Kasumi-1 (cell line): ENCODE measurements at regions not wholly inside any gene's neighbourhood (a gene's known extent, or its start where the extent isn't known, plus 50 kb on each side); places are given as distances from the start of the nearest gene placed in this dataset.
A peak's percentile ranks its signal among the peaks of the same experiment; 100 is the strongest.

Experiments used
- DNase-seq, 2 experiments: peaks; one replicate each; lab custom pipeline; 2025; lab: John Stamatoyannopoulos, UW

DNA sequence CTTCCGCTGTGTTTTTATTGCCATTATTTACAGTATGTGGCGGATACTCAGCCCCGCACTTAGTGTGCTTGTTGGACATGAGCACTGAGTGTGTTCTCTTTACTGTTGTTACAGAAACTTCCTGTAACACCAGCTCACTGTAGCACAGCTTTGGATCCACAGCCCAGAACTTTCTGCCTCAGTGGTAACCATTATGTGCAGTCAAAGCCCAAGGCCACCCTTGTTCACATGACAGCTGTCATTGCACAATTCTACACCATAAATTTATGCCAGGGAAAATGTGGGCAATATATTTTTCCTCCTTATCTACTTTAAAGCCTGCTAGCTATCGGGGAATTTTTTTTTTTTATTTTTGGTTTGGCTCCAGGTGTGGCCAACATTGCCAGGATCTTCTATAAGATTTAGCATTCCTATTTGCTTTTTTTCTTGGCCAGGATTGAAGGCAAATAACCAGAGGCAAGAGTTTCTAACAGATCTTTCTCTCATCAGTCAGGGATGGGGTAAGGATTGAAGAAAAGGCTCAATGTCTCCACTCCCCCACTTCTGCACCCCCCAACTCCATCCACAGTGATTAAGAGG lies 176.0 kb upstream of the PELI2 start:
- DNase-seq, result no peak

DNA sequence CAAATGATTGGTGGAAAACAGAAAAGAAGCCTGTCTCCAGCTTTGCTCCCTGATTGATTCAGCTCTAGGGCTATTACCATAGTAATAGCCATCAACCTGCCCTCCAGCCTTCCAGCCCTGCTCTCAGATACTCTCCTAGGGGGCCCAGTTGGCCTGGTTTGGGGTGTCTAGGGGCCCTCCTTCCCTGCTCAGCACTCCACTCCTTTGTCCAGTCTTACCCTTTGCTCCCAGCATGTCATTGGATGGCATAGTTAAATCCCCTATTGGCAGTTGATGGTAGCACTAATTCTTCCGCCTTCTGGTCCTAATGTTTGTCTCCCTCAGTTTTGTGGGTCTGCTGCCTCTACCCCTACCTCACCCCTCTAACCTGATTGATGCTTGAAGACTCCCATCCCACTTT lies 175.4 kb upstream of the PELI2 start:
- no peak for DNase-seq

DNA sequence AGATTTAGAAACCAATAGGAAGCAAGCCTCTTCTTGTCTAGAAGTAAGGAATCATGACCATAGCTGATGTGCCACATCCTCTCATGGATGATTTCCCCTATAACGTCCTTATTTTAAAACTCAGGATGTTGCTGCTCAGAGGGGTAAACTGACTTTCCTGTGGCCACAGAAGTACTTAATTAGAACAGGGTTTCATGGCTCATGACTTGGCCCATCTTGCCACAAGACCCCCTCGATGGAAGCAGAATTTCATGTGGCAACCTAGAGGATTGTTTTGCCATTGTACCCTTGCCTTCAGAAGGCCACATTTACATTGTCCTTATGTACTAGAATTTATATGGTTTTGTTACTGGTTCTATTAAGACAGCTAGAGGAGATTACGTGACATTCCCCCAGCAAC lies 173.5 kb upstream of the PELI2 start:
- DNase-seq, result no peak

DNA sequence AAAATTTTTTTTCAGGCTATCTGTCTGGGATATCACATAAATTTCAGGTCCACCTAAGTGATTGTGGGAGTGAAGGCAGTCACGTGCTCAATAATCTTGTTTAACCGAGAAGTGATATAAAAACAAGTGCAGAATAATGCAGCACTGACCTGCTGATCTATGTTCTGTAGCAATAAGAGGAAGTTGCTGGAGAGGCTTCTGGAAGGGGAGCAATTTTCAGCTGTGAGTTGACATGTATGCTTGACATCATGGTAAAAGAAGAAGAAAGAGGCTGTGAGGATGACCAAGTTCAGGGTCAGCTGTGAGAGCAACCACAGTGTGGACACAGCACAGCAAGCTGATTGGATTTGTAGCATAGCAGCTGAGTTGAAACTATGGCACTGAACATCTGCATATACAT lies 172.0 kb upstream of the PELI2 start:
- DNase-seq, result peak; percentile 4 to 5

DNA sequence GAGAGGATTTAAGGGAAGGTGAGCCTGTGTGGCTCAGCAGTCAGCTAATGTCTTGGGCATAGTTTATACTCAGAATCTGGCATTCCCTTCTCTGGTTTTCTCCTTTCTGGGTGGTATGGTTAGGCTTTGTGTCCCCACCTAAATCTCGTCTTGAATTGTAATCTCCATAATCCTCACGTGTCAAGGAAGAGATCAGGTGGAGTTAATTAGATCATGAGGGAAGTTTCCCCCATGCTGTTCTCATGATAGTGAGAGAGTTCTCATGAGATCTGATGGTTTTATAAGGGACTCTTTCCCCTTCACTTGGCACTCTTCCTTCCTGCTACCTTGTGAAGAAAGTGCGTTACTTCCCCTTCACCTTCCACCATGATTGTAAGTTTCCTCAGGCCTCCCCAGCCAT lies 169.8 kb upstream of the PELI2 start:
- DNase-seq, result no peak

DNA sequence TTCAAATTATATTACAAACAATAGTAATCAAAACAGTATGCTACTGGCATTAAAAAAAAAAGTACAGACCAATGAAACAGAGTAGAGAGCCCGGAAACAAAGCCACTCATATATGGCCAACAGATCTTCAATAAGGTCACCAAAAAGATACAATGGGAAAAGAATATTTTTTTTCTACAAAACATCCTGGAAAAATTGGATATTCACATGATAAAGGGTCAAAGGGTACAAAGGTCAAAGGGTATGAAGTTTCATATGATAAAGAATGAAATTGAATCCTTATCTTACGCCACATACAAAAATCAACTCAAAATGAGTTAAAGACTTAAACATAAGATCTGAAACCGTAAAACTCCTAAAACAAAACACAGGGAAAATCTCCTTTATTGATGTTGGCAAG lies 168.5 kb upstream of the PELI2 start:
- no peak for DNase-seq

DNA sequence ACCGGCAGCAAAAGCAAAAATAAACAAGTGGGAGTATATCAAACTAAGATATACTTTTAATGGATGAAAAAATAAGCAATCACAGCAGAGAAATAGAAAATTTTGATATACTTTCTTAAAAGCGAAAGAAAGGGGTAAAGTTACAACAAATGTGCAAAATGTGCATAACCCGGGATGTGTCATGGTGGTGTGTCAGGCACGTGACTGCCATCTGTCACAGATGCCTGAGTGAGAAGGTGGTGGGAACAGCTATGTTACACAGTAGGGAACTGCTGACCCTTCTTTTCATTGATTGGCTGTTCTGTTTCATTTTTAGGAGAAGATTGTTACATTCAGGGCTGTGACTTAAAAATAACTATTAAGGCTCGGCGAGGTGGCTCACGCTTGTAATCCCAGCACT lies 168.1 kb upstream of the PELI2 start:
- no peak for DNase-seq

DNA sequence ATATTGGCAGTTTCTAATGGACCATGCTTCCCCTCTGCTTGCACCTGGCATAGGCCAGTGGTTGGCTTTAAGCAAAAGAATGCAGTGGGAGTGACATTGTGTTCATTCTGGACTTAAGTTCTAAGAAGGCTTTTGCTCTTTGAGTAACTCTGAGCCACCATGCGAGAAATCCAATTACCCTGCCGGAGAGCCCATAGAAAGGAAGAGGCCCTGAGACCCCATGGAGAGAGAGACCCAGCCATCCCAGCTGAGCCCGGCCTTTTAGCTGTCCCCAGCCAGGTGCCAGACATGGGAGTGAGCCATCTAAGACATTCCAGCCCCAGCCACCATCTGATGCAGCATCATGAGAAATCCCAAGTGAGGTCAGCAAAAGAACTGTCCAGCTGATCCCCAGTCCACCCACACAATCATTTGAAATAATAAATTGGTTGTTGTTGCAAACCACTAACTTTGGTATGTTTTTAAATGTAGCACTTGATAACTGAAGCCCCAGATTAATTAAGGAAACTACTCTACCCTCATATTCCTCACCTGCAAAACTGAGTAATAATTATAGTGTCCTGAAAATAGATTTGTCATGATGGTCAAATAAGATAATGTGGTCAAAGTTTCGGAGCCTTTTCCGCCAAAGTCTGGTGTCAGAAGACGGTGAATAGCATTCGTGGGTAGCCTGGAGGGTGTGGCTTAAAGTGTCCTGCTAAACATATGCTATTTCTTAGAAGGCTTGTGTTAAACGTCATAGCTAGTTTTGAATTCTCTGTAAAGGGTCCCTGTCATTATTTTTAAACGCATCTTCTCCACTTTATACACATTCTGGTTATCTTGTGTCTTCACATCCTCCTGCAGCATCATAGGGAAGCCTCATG lies 166.6 kb upstream of the PELI2 start:
- DNase-seq, result no peak

DNA sequence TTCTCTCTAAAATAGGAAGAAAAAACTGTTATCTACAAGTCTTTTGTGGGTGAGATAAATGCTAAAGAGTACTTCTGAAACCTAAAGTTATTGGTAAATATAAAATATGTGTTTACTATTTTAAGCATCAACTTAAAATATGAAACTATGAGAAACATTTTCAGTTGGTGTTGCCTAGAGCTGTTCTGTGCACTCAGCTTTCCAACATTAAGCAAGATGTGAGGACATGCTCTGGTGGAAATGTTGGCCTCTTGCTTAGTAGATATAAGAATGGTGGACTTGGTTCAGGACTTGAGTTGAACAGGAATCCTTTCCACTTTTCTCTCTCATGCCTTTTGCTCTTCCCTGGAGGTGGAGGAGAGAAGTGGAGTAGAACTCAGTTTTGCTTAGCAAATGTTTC lies 164.1 kb upstream of the PELI2 start:
- DNase-seq, result no peak

DNA sequence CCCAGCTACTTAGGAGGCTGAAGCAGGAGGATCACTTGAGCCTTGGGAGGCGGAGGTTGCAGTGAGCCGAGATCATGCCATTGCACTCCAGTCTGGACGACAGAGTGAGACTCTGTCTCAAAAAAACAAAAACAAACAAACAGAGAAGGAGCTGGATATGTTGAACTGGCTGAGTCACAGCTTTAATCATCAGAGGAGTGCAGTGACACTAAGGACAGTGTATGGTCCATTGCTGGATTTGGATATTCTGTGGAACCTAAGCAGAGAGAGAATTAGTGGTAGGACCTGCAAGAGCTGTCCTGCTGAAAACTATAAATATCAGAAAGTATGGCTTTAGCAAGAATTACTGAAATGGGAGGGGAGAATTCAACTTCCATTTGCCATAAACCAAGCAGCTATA lies 163.0 kb upstream of the PELI2 start:
- DNase-seq, result no peak

DNA sequence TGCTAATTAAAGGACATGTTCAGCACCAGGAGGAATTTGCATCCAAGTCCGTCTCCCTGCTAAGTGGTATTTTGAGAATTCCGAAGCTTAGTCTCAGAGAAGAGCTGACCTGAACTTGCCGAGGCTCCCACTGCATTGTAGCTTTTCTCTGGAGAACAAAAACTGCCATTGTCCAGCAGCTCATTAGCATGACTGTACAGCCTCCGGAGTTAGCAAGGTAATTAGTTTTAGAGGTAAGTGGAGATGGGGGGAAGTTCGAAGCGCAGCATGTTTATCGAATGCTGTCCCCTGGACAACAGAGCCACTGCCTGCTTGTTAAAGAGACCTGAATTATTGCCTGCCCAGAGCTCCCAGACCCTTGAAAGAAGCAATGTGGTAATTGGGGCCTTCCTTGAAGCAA lies 160.3 kb upstream of the PELI2 start:
- no peak for DNase-seq

DNA sequence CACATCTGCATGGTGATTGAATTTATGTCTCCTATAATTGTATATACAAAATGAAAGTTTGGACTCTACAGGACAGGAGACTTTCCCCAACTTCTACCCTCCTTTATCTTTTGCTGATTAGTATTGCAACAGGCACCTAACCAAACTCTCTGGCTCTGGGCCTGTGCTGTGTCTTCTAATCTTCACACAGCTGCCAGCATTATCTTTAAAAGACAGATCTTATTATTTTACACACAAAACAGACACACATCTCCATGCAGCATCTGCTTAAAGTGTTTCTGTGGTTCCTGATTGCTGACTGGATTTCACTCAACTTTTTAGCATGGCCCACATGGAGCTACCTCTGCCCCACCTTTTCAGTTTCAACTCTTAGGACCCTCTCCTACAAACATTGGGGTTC lies 154.9 kb upstream of the PELI2 start:
- no peak for DNase-seq

DNA sequence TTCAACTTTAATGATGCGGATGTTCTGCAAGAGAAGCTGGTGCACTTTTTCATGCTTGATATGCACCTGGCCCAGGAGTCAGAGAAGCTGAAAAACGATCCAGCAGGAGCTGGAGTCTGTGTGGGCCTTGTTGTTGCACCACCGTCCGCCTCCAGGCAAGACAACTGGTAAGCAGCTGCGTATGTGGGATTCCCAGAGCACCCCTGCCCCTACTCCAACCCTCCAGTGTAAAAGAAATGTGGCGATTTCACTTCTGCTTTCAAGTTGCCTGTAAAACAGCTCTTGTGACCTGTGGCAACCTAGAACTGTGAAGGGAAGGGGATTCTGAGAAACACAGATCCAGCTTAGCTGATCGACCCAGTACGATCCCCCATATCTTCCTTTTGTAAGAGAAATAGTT lies 154.1 kb upstream of the PELI2 start:
- no peak for DNase-seq

DNA sequence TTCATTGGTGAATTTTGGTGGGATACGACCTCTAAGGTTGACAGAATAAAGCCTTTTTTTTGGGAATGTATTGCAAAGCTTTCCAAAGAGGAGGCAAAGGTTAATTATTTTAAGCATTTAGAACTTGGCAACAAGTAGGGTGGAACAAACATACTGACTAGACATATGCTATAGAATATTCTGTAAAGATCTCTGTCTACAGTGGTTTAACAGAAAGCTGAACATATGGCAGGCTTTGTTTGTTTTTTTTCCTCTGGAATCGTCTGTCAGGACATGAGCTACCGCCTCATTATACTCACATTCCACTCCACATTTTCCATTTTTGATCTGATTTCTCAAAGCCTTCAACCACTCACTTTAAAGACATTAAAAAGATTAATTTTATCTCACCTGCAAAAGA lies 153.4 kb upstream of the PELI2 start:
- no peak for DNase-seq

DNA sequence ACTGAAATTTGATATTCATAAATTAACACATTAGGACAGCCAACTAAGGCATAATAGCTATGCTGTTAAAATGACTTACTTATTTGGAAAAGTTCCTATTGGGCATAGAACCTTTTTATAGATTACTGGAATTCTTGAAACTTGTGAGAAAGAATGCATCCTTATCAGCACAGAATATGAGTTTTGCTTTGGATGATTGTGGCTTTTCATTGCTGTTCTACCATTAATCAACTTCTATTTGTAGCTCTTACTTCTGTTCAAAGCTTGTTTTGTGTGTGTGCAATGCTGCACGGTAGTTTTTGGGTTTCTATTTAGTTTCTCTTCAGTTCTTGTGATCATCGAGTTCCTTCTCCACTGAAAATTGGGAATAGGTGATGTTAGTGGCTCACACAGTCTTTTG lies 152.4 kb upstream of the PELI2 start:
- DNase-seq, result no peak

DNA sequence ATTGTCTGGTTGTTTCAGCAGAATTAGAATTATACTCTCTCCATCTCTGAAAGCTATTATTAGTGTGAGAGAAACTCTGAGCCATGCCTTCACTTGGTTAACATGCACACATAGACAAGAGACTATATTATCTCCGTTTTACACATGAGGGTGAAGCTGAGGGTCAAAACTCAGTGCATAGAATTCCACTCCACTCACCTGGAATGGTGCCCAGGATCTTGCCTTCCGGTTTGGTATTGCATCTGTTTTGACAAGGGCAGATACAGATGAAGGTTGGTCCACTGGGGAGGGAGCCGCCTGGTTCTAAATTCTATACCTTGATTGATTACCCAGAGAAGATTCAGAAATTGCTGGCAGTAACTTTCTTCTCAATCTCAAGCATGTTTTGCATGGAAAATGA lies 149.5 kb upstream of the PELI2 start:
- no peak for DNase-seq

DNA sequence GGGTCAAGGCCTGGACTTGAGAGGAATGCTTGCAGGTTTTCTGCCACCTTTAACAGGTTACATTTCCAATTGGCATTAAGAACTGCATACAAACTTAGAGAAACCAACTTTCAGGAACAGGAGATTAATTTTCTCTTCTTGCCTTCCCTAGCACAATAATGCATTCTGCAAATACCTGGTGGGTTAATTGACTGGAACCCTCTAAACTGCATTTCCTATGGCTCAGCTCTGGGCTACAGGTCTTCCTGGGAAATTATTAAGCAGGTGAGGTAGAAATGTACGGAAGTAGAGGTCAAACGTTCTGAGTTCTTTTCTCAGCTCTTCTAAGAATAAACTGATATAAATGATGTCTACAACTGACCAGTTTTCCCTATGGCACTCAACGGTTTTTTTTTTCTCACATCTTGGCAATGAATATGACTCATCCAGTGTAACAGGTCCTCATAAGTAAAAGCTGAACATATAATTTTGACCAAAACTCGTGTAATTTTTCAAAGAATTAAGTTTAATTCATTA lies 144.9 kb upstream of the PELI2 start:
- DNase-seq, result no peak

DNA sequence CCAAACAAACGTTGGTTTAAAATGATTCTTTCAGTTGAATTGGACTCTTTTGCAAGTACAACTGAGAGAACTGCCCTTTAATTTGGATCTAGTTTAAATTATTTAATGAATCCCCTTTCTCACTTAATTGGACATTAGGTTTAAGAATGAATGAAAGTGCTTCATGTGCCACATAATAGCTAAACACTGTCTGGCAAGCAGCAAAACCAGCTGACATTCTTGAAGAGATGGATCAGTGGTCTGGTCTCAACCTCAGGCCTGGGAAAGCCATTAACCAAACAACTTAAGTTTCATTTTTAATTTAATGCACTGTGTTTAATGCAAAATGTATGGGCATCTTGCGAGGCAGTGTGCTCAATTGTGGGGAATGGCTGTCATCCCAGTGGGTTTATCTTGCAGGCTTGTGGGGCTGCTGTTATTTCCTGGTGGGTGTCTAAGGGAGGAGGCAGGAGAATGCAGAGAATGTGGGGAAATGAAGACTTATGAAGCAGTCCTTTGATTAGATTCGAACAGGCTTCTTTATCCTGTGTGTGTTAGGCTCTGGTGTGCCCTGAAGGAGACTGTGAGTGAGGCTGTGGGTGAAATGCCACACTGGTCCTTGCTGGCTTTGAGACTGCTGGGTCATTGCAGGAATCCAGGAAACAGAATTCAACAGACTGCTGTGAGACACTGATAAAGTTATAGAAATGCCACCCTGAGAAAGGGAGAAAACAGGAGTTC lies 144.1 kb upstream of the PELI2 start:
- DNase-seq, result no peak

DNA sequence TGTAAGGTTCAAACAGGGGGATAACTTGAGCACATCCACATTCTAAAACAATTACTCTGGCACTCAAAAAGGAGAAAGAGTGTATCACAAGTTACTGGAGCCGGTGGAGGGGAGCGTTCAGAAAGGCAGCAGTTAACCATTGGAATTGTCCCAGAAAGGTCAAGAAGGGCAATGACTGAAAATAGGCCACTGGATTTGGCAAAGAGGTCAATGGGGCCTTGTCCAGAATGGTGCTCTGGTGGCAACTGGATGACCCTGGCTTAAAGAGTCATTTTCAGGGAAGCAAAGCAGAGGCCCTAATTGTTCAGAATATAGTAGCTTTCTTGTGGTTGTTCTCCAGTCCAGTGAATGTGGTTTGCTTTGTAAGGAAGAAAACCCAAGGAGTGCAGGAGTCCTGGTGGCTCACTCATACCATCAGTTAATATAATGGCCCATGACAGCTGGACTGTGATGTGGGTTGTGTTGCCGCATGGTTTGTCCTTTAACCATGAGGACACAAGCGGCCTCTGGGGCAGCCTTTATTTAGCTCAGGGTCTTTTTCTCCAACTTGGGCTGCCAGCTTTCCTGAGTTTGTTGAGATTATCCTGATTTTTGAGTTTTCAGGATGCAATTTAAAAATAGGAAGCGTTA lies 142.8 kb upstream of the PELI2 start:
- no peak for DNase-seq

DNA sequence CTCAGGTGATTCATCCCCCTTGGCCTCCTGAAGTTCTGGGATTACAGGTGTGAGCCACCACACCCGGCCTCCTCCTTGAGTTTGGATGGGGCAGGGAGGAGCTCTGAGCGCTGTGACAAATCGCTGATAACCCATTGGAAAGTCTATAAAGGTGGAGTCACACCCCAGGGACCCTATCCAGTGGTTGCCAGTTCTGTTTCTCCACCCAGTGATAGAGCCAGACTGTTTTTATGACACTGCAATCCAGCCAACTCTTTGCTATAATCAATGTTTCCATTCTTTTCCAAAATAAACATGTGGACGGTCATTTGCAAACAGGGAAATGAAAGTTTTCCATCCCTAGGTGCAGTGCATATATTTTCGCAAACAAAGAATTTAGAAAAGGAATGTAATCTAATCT lies 142.0 kb upstream of the PELI2 start:
- no peak for DNase-seq

DNA sequence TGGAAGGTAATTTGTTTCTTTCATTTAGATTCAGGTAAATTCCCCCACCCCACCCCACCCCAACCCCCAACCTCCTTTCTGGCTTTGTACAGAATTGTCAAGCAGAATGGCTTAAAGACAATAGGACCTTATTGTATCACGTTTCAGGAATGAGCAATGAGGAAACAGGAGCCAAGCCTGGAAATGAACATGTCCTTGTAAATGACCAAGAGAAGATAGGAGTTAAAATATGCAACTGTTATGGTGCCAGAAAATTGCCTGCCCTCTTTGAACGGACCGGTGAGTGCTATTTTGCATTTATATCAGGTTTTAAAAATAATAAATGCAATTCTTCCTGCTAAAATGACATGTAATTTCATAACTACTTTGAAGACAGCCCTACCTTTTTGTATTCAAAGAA lies 141.6 kb upstream of the PELI2 start:
- no peak for DNase-seq

DNA sequence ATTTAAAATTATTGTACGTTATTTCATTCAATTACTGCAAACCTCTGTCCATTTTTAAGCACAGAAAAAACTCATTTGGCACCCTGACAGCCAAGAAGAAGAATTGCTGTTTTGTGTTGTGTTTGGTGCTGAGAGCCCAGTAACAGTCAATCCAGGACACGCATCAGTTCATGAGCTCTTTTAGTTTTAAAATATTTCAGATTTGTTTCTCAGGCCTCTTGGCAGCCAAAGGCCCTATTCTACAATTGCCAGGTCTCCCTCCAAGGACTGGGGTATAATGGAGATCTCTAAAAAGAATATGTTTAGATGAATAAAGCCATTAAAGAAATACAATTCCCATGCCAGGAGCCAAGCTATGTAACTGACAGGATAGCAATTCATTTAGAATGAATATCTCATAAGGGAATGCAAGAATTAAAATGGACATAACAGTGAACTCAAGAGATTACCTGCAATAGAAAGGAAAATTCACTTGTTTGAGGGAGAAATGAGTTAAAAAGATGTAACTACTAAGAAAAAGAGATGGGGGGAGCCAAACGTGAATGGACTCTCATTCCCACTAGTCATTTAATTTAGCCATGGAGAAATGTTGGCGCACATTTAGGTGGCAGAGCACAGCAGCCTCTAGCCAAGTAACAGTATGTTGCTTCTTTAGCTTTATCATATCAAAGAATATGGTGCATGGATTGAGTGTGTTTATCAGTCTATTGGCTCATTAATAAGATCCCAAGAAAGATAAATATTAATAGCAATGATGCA lies 140.6 kb upstream of the PELI2 start:
- no peak for DNase-seq
